IMR-90 (cell line): ENCODE measurements at regions not wholly inside any gene's neighbourhood (a gene's known extent, or its start where the extent isn't known, plus 50 kb on each side); places are given as distances from the start of the nearest gene placed in this dataset.

Experiments used
- ATAC-seq: fragments of 200-7000 bp; cut with Tn5 transposase; 2 replicates; pipeline ENCODE4 v1.9.1; 2020; ENCODE audit warnings: low read depth, mild to moderate bottlenecking, moderate library complexity
- BruUV-seq: library from RNA; stranded (reverse); fragments of 400-500 nt; replicated peaks from 2 replicates; lab custom pipeline; 2021; lab: Mats Ljungman, UMichigan
- CTCF ChIA-PET: fragments of 300-600 bp; formaldehyde crosslinking; extraction: SDS; loops from one replicate; lab custom pipeline; 2021; ENCODE audit warnings: antibody characterized with exemption; lab: Yijun Ruan, JAX
- POLR2A ChIA-PET: fragments of 300-600 bp; sonication (Branson Sonifier 250); formaldehyde crosslinking; loops from one replicate; lab custom pipeline; 2022; ENCODE audit warnings: antibody characterized with exemption; ENCODE audit not compliant: unreplicated experiment; lab: Charles Lee
- DNase-seq: peaks from one replicate; pipeline ENCODE4 v3.0.0; 2013
- H2AFZ ChIP-seq: replicated peaks from 2 replicates; pipeline ENCODE3; 2013; ENCODE audit warnings: low read length, mild to moderate bottlenecking; ENCODE audit not compliant: poor library complexity
- H2AK5ac ChIP-seq: 2 replicates; pipeline ENCODE4 v1.6.1; 2013; ENCODE audit warnings: low read depth, low read length, inconsistent platforms
- H2AK9ac ChIP-seq: replicated peaks from 2 replicates; pipeline ENCODE3; 2013; ENCODE audit warnings: mild to moderate bottlenecking, low read depth, low read length, moderate library complexity; ENCODE audit not compliant: poor library complexity
- H2BK120ac ChIP-seq: 2 replicates; pipeline ENCODE4 v1.6.1; 2013; ENCODE audit warnings: low read depth, low read length, inconsistent platforms
- H2BK15ac ChIP-seq: 3 replicates; pipeline ENCODE4 v1.6.1; 2013; ENCODE audit warnings: low read depth, low read length, inconsistent platforms
- H2BK20ac ChIP-seq: 2 replicates; pipeline ENCODE4 v1.6.1; 2013; ENCODE audit warnings: low read depth, mild to moderate bottlenecking, inconsistent platforms, low read length, moderate library complexity
- H2BK5ac ChIP-seq: 2 replicates; pipeline ENCODE4 v1.6.1; 2013; ENCODE audit warnings: mild to moderate bottlenecking, low read depth, low read length, inconsistent platforms; ENCODE audit not compliant: poor library complexity, severe bottlenecking
- H3K14ac ChIP-seq: replicated peaks from 2 replicates; pipeline ENCODE4 v1.6.1; 2013; ENCODE audit warnings: low read depth, low read length, inconsistent platforms
- H3K18ac ChIP-seq: 2 replicates; pipeline ENCODE4 v1.6.1; 2013; ENCODE audit warnings: low read depth, low read length, control low read depth
- H3K23ac ChIP-seq: 2 replicates; pipeline ENCODE4 v1.6.1; 2013; ENCODE audit warnings: low read depth, low read length, inconsistent platforms
- H3K27ac ChIP-seq: 2 replicates; pipeline ENCODE4 v1.5.1; 2013; ENCODE audit warnings: mild to moderate bottlenecking, control low read depth, low read length; ENCODE audit not compliant: insufficient read depth
- H3K27me3 ChIP-seq: 2 replicates; pipeline ENCODE4 v1.6.1; 2013; ENCODE audit warnings: low read length; ENCODE audit not compliant: control insufficient read depth, insufficient read depth
- H3K36me3 ChIP-seq: 2 replicates; pipeline ENCODE4 v1.6.1; 2013; ENCODE audit warnings: low read length, mixed read lengths; ENCODE audit not compliant: control insufficient read depth, insufficient read depth
- H3K4ac ChIP-seq: 2 replicates; pipeline ENCODE4 v1.6.1; 2013; ENCODE audit warnings: low read depth, low read length, inconsistent platforms
- H3K4me1 ChIP-seq: 2 replicates; pipeline ENCODE4 v1.6.1; 2013; ENCODE audit warnings: low read length, mixed read lengths; ENCODE audit not compliant: control insufficient read depth, insufficient read depth
- H3K4me2 ChIP-seq: 2 replicates; pipeline ENCODE4 v1.6.1; 2013; ENCODE audit warnings: low read depth, mild to moderate bottlenecking, control low read depth, low read length, moderate library complexity
- H3K4me3 ChIP-seq: 2 replicates; pipeline ENCODE4 v1.5.1; 2013; ENCODE audit warnings: low read depth, mild to moderate bottlenecking, control low read depth, low read length, moderate library complexity; ENCODE audit not compliant: insufficient read depth
- H3K56ac ChIP-seq: 2 replicates; pipeline ENCODE4 v1.6.1; 2013; ENCODE audit warnings: low read length, inconsistent platforms; ENCODE audit not compliant: insufficient read depth; ENCODE audit errors: extremely low read depth
- H3K79me1 ChIP-seq, 2 experiments: 2 replicates each; pipeline ENCODE4 v1.6.1; 2013; ENCODE audit warnings: low read length in 2 of 2, inconsistent platforms in 1 of 2, low read depth in 1 of 2
- H3K9ac ChIP-seq: 2 replicates; pipeline ENCODE4 v1.6.1; 2013; ENCODE audit warnings: low read depth, low read length, control low read depth
- H3K9me1 ChIP-seq: 2 replicates; pipeline ENCODE4 v1.6.1; 2013; ENCODE audit warnings: low read length, inconsistent platforms; ENCODE audit not compliant: insufficient read depth
- H3K9me3 ChIP-seq: 2 replicates; pipeline ENCODE4 v1.6.1; 2013; ENCODE audit warnings: low read length; ENCODE audit not compliant: control insufficient read depth, insufficient read depth
- H4K20me1 ChIP-seq: 2 replicates; pipeline ENCODE4 v1.6.1; 2013; ENCODE audit warnings: low read length, inconsistent platforms; ENCODE audit not compliant: insufficient read depth
- H4K5ac ChIP-seq: 2 replicates; pipeline ENCODE4 v1.6.1; 2013; ENCODE audit warnings: mild to moderate bottlenecking, low read depth, low read length, control low read depth
- H4K8ac ChIP-seq, 2 experiments: 2 replicates each; pipeline ENCODE4 v1.6.1; 2013; ENCODE audit warnings: low read depth in 2 of 2, low read length in 2 of 2, control low read depth in 1 of 2, inconsistent platforms in 1 of 2
- H4K91ac ChIP-seq: 2 replicates; pipeline ENCODE4 v1.6.1; 2013; ENCODE audit warnings: low read depth, low read length, inconsistent platforms; ENCODE audit not compliant: insufficient read depth
- CEBPB ChIP-seq: IDR thresholded peaks from 2 replicates; pipeline ENCODE4 v1.6.1; 2012; ENCODE audit warnings: low read depth, low read length, improper control_type of control experiment
- CHD1 ChIP-seq: IDR thresholded peaks from 2 replicates; pipeline ENCODE4 v1.6.1; 2012; ENCODE audit warnings: low read depth, low read length, improper control_type of control experiment
- MAFK ChIP-seq: IDR thresholded peaks from 2 replicates; pipeline ENCODE4 v1.6.1; 2012; ENCODE audit warnings: low read depth, low read length, improper control_type of control experiment
- RAD21 ChIP-seq: IDR thresholded peaks from 2 replicates; pipeline ENCODE4 v1.6.1; 2012; ENCODE audit warnings: low read length, improper control_type of control experiment
- RFX5 ChIP-seq: IDR thresholded peaks from 2 replicates; pipeline ENCODE4 v1.8.0; 2012; ENCODE audit warnings: low read depth, mild to moderate bottlenecking, low read length, moderate library complexity
- SMC3 ChIP-seq: fragments of 150-350 bp; IDR thresholded peaks from 2 replicates; pipeline ENCODE4 v1.6.1; 2016; ENCODE audit warnings: low read depth, mild to moderate bottlenecking, antibody characterized with exemption, low read length, moderate library complexity
- WGBS, 2 experiments: methylation state at CpG; one replicate each; pipeline versions ENCODE4 v1.1.5 to v1.1.7; 2013; ENCODE audit warnings: missing lambda C conversion rate in 2 of 2; ENCODE audit not compliant: insufficient read length in 1 of 2; ENCODE audit errors: extremely low coverage in 2 of 2; 5-methylcytosine and 5-hydroxymethylcytosine counted together
- dilution Hi-C: fragments of 300-500 bp; cut with HindIII; formaldehyde crosslinking; loops from one replicate; pipeline ENCODE4 v1.14.3; 2018; ENCODE audit warnings: low sequenced_read_pairs; ENCODE audit not compliant: unreplicated experiment
- in situ Hi-C: fragments of 300-500 bp; cut with MboI; formaldehyde crosslinking; loops from 3 replicates; pipeline ENCODE4 v1.14.3; 2019; ENCODE audit warnings: low sequenced_read_pairs, inconsistent platforms, mixed read lengths
- intact Hi-C: fragments of 100-400 bp; cut with micrococcal nuclease; formaldehyde crosslinking; loops from 2 replicates; pipeline ENCODE4 v1.10.0; 2022
- TF ChIP-seq, protein P1 (sequence below): conservative IDR thresholded peaks from 2 replicates; pipeline ENCODE4 v1.5.1; 2012; ENCODE audit warnings: mild to moderate bottlenecking, low read depth, low read length, improper control_type of control experiment

DNA sequence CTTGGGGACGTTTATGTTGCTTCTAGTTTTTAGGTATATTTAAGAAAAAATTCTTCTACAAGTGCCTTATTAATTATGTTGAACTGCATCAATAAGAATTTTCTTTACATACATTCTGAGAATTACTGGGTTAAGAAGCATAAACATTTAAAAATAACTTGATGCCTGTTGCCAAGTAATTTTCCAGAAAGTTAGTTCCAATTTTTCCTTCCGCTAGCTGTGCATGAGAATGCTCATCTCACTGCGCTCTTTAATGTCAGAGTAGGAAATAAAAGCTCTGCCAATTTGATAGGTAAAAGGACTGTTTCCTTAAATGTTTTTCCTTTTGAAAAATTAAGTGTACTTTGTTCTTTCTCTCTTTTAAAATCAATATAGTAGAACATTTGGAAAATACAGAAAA, 113.1 kb upstream of the ZBED5 start:
- Histone ChIP-seq H3K18ac (no peak overlapping the region), H2BK5ac (no peak overlapping the region), H4K20me1 (no peaks in the 10 kb centered on the region), H2BK15ac (no peak overlapping the region), H3K9ac (no peak overlapping the region), H2AFZ (no peak overlapping the region), H3K4me2 (no peak overlapping the region), H2AK9ac (no peak overlapping the region), H3K23ac (no peak overlapping the region), H3K4me1 (no peaks in the 10 kb centered on the region), H3K9me3 (peaks cover 2% of the 10 kb centered on the region; the same call in 1 of the 2 replicates), H3K9me1 (no peaks in the 10 kb centered on the region), H3K4ac (no peak overlapping the region), H4K5ac (no peak overlapping the region), H3K56ac (no peak overlapping the region), H3K27me3 (peaks cover 21% of the 10 kb centered on the region), H2BK20ac (no peak overlapping the region), H2BK120ac (no peak overlapping the region), H3K79me1 (no peaks in the 10 kb centered on the region), H3K27ac (no peak overlapping the region), H4K91ac (no peak overlapping the region), H3K14ac (no peak overlapping the region), H2AK5ac (no peak overlapping the region), H3K36me3 (no peaks in the 10 kb centered on the region), H3K4me3 (no peak overlapping the region), H4K8ac (no peak overlapping the region)
- ChIA-PET POLR2A (no interaction called here), CTCF (no interaction called here)
- no TSS peak for BruUV-seq
- DNase-seq = no peak
- intact Hi-C loops (no loop called here), dilution Hi-C loops (no loop called here), in situ Hi-C loops (no loop called here)
- no peak for TF ChIP-seq RFX5
- no peak for TF ChIP-seq SMC3
- TF ChIP-seq CEBPB = no peak
- TF ChIP-seq, protein P1, sequence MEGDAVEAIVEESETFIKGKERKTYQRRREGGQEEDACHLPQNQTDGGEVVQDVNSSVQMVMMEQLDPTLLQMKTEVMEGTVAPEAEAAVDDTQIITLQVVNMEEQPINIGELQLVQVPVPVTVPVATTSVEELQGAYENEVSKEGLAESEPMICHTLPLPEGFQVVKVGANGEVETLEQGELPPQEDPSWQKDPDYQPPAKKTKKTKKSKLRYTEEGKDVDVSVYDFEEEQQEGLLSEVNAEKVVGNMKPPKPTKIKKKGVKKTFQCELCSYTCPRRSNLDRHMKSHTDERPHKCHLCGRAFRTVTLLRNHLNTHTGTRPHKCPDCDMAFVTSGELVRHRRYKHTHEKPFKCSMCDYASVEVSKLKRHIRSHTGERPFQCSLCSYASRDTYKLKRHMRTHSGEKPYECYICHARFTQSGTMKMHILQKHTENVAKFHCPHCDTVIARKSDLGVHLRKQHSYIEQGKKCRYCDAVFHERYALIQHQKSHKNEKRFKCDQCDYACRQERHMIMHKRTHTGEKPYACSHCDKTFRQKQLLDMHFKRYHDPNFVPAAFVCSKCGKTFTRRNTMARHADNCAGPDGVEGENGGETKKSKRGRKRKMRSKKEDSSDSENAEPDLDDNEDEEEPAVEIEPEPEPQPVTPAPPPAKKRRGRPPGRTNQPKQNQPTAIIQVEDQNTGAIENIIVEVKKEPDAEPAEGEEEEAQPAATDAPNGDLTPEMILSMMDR = no peak
- TF ChIP-seq RAD21 = no peak
- TF ChIP-seq MAFK = no peak
- no peak for TF ChIP-seq CHD1
- no peak for ATAC-seq
- no CpG with 5 or more reads among the region's 3 CpGs for WGBS, 2 experiments
